H1 (cell line): ENCODE measurements at regions not wholly inside any gene's neighbourhood (a gene's known extent, or its start where the extent isn't known, plus 50 kb on each side); places are given as distances from the start of the nearest gene placed in this dataset.

Experiments
- CTCF ChIA-PET: fragments of 300-600 bp; sonication (Branson Sonifier 250); formaldehyde crosslinking; loops from one replicate; lab custom pipeline; 2021; ENCODE audit not compliant: partially characterized antibody; lab: Charles Lee
- POLR2A ChIA-PET: fragments of 300-600 bp; sonication (Branson Sonifier 250); formaldehyde crosslinking; loops from one replicate; lab custom pipeline; 2021; ENCODE audit warnings: inconsistent platforms; ENCODE audit not compliant: partially characterized antibody; lab: Charles Lee
- DNase-seq, 2 experiments: peaks; one replicate each; pipeline versions ENCODE4 v3.0.0 to v3.0.0-alpha.2; 2010 to 2022; ENCODE audit warnings: low spot score in 2 of 2, low read depth in 1 of 2, mixed read lengths in 1 of 2
- FAIRE-seq: peaks from 2 replicates; lab custom pipeline; 2011; peaks lifted over from hg19 to GRCh38; lab: Jason Lieb, UNC
- H2AFZ ChIP-seq: 2 replicates; pipeline ENCODE4 v1.8.1; 2012; ENCODE audit warnings: low read length, inconsistent platforms
- H2AK5ac ChIP-seq: 2 replicates; pipeline ENCODE4 v1.6.1; 2013; ENCODE audit warnings: low read depth, low read length
- H2BK120ac ChIP-seq: replicated peaks from 2 replicates; pipeline ENCODE3; 2013; ENCODE audit warnings: low read depth, low read length, inconsistent platforms
- H2BK12ac ChIP-seq: 2 replicates; pipeline ENCODE4 v1.6.1; 2013; ENCODE audit warnings: low read depth, low read length
- H2BK15ac ChIP-seq: 2 replicates; pipeline ENCODE4 v1.6.1; 2013; ENCODE audit warnings: low read length
- H2BK20ac ChIP-seq: 2 replicates; pipeline ENCODE4 v1.6.1; 2013; ENCODE audit warnings: low read length
- H2BK5ac ChIP-seq: 2 replicates; pipeline ENCODE4 v1.6.1; 2013; ENCODE audit warnings: low read depth, low read length
- H3K14ac ChIP-seq: 2 replicates; pipeline ENCODE4 v1.6.1; 2013; ENCODE audit warnings: inconsistent platforms; ENCODE audit not compliant: insufficient read length
- H3K18ac ChIP-seq: 2 replicates; pipeline ENCODE4 v1.6.1; 2013; ENCODE audit warnings: low read length; ENCODE audit errors: extremely low read depth
- H3K23ac ChIP-seq: 2 replicates; pipeline ENCODE4 v1.6.1; 2013; ENCODE audit warnings: inconsistent platforms; ENCODE audit not compliant: insufficient read length
- H3K23me2 ChIP-seq: 2 replicates; pipeline ENCODE4 v1.6.1; 2013; ENCODE audit warnings: low read depth, low read length
- H3K27ac ChIP-seq: 2 replicates; pipeline ENCODE4 v1.6.1; 2011; ENCODE audit warnings: low read depth, low read length, inconsistent platforms
- H3K27me3 ChIP-seq, 4 experiments: replicated peaks in 1 of 4; 1 replicate in 1 of 4; 2 replicates in 3 of 4; pipeline versions ENCODE4 v1.6.1 to v1.8.1; 2011 to 2013; ENCODE audit warnings: low read length in 3 of 4, mild to moderate bottlenecking in 3 of 4, inconsistent platforms in 2 of 4, mixed read lengths in 2 of 4, moderate library complexity in 1 of 4; ENCODE audit not compliant: control insufficient read depth in 3 of 4, insufficient read depth in 3 of 4; ENCODE audit errors: extremely low read depth in 1 of 4
- H3K36me3 ChIP-seq, 4 experiments: 2 replicates each; pipeline versions ENCODE4 v1.6.1 to v1.8.1; 2011 to 2013; ENCODE audit warnings: mild to moderate bottlenecking in 4 of 4, low read length in 3 of 4, moderate library complexity in 2 of 4, control low read depth in 1 of 4, inconsistent platforms in 1 of 4; ENCODE audit not compliant: insufficient read depth in 4 of 4, control insufficient read depth in 2 of 4
- H3K4ac ChIP-seq: replicated peaks from 2 replicates; pipeline ENCODE3; 2013; ENCODE audit warnings: low read length, low read depth, mixed read lengths, inconsistent platforms; ENCODE audit not compliant: insufficient read length
- H3K4me1 ChIP-seq, 4 experiments: replicated peaks in 1 of 4; 1 replicate in 1 of 4; 2 replicates in 3 of 4; pipeline versions ENCODE4 v1.6.1 to v1.8.1; 2011 to 2013; ENCODE audit warnings: low read length in 3 of 4, inconsistent platforms in 2 of 4, mixed read lengths in 1 of 4; ENCODE audit not compliant: insufficient read depth in 4 of 4, control insufficient read depth in 3 of 4
- H3K4me2 ChIP-seq, 2 experiments: 2 replicates each; pipeline versions ENCODE4 v1.6.1 to v1.8.1; 2011 to 2013; ENCODE audit warnings: low read depth in 2 of 2, low read length in 2 of 2, control low read depth in 1 of 2, inconsistent platforms in 1 of 2, mild to moderate bottlenecking in 1 of 2; ENCODE audit not compliant: insufficient read depth in 1 of 2
- H3K4me3 ChIP-seq, 4 experiments: fragments of 200-600, 300-600 bp in 1 of 4; sonication (generic), shearing (Covaris generic), sonication (Bioruptor Twin) in 1 of 4; 2 replicates each; pipeline versions ENCODE4 v1.5.1 to v1.8.1; 2011 to 2016; ENCODE audit warnings: low read length in 4 of 4, low read depth in 3 of 4, control low read depth in 2 of 4, inconsistent platforms in 2 of 4, mild to moderate bottlenecking in 2 of 4, mixed read lengths in 1 of 4, moderate library complexity in 1 of 4; ENCODE audit not compliant: insufficient read depth in 2 of 4; ENCODE audit errors: extremely low read depth in 1 of 4
- H3K56ac ChIP-seq: replicated peaks from 2 replicates; pipeline ENCODE3; 2013; ENCODE audit warnings: low read depth, mild to moderate bottlenecking, mixed read lengths, low read length, inconsistent platforms; ENCODE audit not compliant: insufficient read length
- H3K79me1 ChIP-seq: 2 replicates; pipeline ENCODE4 v1.6.1; 2013; ENCODE audit warnings: low read depth, low read length, control low read depth
- H3K79me2 ChIP-seq, 2 experiments: 2 replicates each; pipeline versions ENCODE4 v1.6.1 to v1.8.1; 2012 to 2013; ENCODE audit warnings: low read length in 2 of 2, mild to moderate bottlenecking in 2 of 2, inconsistent platforms in 1 of 2; ENCODE audit not compliant: insufficient read depth in 2 of 2, control insufficient read depth in 1 of 2
- H3K9ac ChIP-seq, 4 experiments: replicated peaks in 1 of 4; 1 replicate in 1 of 4; 2 replicates in 3 of 4; pipeline versions ENCODE4 v1.6.1 to v1.8.1; 2011 to 2013; ENCODE audit warnings: low read depth in 3 of 4, low read length in 3 of 4, control low read depth in 2 of 4, mild to moderate bottlenecking in 2 of 4, moderate library complexity in 2 of 4, inconsistent platforms in 1 of 4; ENCODE audit errors: extremely low read depth in 1 of 4
- H3K9me3 ChIP-seq, 2 experiments: 2 replicates each; pipeline versions ENCODE4 v1.6.1 to v1.8.1; 2012 to 2013; ENCODE audit warnings: mild to moderate bottlenecking in 2 of 2, moderate library complexity in 2 of 2, control low read depth in 1 of 2, inconsistent platforms in 1 of 2, low read depth in 1 of 2, low read length in 1 of 2, mixed read lengths in 1 of 2; ENCODE audit not compliant: insufficient read depth in 2 of 2
- H4K20me1 ChIP-seq, 2 experiments: replicated peaks in 1 of 2; 2 replicates each; pipeline versions ENCODE3 to v1.8.1; 2011 to 2013; ENCODE audit warnings: inconsistent platforms in 2 of 2, low read length in 2 of 2, mild to moderate bottlenecking in 1 of 2; ENCODE audit not compliant: insufficient read depth in 2 of 2, control insufficient read depth in 1 of 2
- H4K5ac ChIP-seq: 2 replicates; pipeline ENCODE4 v1.6.1; 2013; ENCODE audit warnings: low read length, low read depth, mixed read lengths, inconsistent platforms; ENCODE audit not compliant: insufficient read length
- H4K8ac ChIP-seq: 2 replicates; pipeline ENCODE4 v1.8.0; 2013; ENCODE audit warnings: mild to moderate bottlenecking, moderate library complexity, low read length, inconsistent platforms; ENCODE audit not compliant: insufficient read depth; ENCODE audit errors: extremely low read depth
- H4K91ac ChIP-seq: replicated peaks from 2 replicates; pipeline ENCODE3; 2013; ENCODE audit warnings: low read length, mixed read lengths, inconsistent platforms; ENCODE audit not compliant: insufficient read length
- ASH2L ChIP-seq: fragments of 200-600, 300-600 bp; sonication (generic); IDR thresholded peaks from one replicate; pipeline ENCODE4 v1.7.1; 2017; ENCODE audit warnings: low read length
- CREB1 ChIP-seq: IDR thresholded peaks from 2 replicates; pipeline ENCODE4 v1.6.1; 2012; ENCODE audit warnings: inconsistent platforms
- FOSL1 ChIP-seq: IDR thresholded peaks from 2 replicates; pipeline ENCODE4 v1.6.1; 2011; ENCODE audit warnings: mild to moderate bottlenecking, low read depth, low read length, moderate library complexity; ENCODE audit not compliant: insufficient read depth
- JUN ChIP-seq: IDR thresholded peaks from 2 replicates; pipeline ENCODE4 v1.6.1; 2011; ENCODE audit warnings: low read depth, mild to moderate bottlenecking, improper control_type of control experiment, low read length
- JUND ChIP-seq: IDR thresholded peaks from 2 replicates; pipeline ENCODE4 v1.6.1; 2011; ENCODE audit warnings: mild to moderate bottlenecking, improper control_type of control experiment, low read length
- RNF2 ChIP-seq: fragments of 200-900, 300-1000 bp; sonication (generic); IDR thresholded peaks from 2 replicates; pipeline ENCODE4 v1.7.1; 2016; ENCODE audit warnings: borderline replicate concordance, low read depth, mild to moderate bottlenecking, antibody characterized with exemption, low read length; ENCODE audit not compliant: poor library complexity, severe bottlenecking; ENCODE audit errors: missing control alignments
- RXRA ChIP-seq: IDR thresholded peaks from 2 replicates; pipeline ENCODE4 v1.6.1; 2011; ENCODE audit warnings: low read depth, mild to moderate bottlenecking, low read length, moderate library complexity; ENCODE audit not compliant: insufficient read depth
- SIX5 ChIP-seq: IDR thresholded peaks from 2 replicates; pipeline ENCODE4 v1.6.1; 2011; ENCODE audit warnings: mild to moderate bottlenecking, low read depth, low read length
- TAF1 ChIP-seq: IDR thresholded peaks from 2 replicates; pipeline ENCODE4 v1.6.1; 2011; ENCODE audit warnings: mild to moderate bottlenecking, low read depth, low read length
- WGBS, 2 experiments: shearing (Covaris generic) in 1 of 2; methylation state at CpG; one replicate each; pipeline versions ENCODE4 v1.1.6 to v1.1.7; 2013 to 2015; ENCODE audit warnings: low lambda C conversion rate in 2 of 2, mixed read lengths in 2 of 2, inconsistent platforms in 1 of 2, low coverage in 1 of 2, missing lambda C conversion rate in 1 of 2; ENCODE audit not compliant: insufficient replicate concordance in 2 of 2, insufficient coverage in 1 of 2, insufficient read length in 1 of 2; ENCODE audit errors: extremely low coverage in 1 of 2, missing lambda C conversion rate in 1 of 2; 5-methylcytosine and 5-hydroxymethylcytosine counted together

GRCh38 chr11:127223026-127223425, 222.5 kb upstream of the KIRREL3 start:
- CTCF ChIA-PET: interaction anchor here (1.4 kb wide), 1 partner anchor 20 kb away, joined by 3 read pairs; no protein-coding TSS in a partner anchor
- no peaks in the 10 kb centered on the region for H3K9me3 ChIP-seq
- no peak overlapping the region for H3K23ac ChIP-seq
- no peaks in the 10 kb centered on the region for H3K36me3 ChIP-seq
- H3K79me2 ChIP-seq: no peaks in the 10 kb centered on the region
- no peak for TF ChIP-seq JUN
- no peak for TF ChIP-seq SIX5
- TF ChIP-seq ASH2L: no peak
- TF ChIP-seq RNF2: no peak
- TF ChIP-seq FOSL1: no peak
- TF ChIP-seq RXRA: no peak
- no peak for TF ChIP-seq JUND
- TF ChIP-seq TAF1: no peak
- TF ChIP-seq CREB1: no peak
- TF ChIP-seq, all 59 proteins: peak for 0
- no peaks in the 10 kb centered on the region for H3K79me1 ChIP-seq
- H2BK5ac ChIP-seq: no peak overlapping the region
- H2BK15ac ChIP-seq: no peak overlapping the region
- H3K4me3 ChIP-seq: no peak overlapping the region
- H3K18ac ChIP-seq: no peak overlapping the region
- H2BK20ac ChIP-seq: no peak overlapping the region
- no peak for FAIRE-seq
- H4K8ac ChIP-seq: no peak overlapping the region
- H3K4me1 ChIP-seq: no peaks in the 10 kb centered on the region
- no peak overlapping the region for H3K14ac ChIP-seq
- no peak overlapping the region for H2BK12ac ChIP-seq
- H3K9ac ChIP-seq: no peak overlapping the region
- H3K23me2 ChIP-seq: no peaks in the 10 kb centered on the region
- WGBS, 2 experiments: 40% methylated on average over 1 of the region's 1 CpG; no CpG with 5 or more reads in 1 of the 2 experiments
- H2AFZ ChIP-seq: no peak overlapping the region
- H4K5ac ChIP-seq: no peak overlapping the region
- no peak overlapping the region for H3K27ac ChIP-seq
- no peaks in the 10 kb centered on the region for H4K20me1 ChIP-seq
- H4K91ac ChIP-seq: no peak overlapping the region
- H3K4me2 ChIP-seq: no peak overlapping the region; a peak in 1 of 4 replicates
- H2BK120ac ChIP-seq: no peak overlapping the region
- H3K56ac ChIP-seq: no peak overlapping the region
- no peak for DNase-seq
- H2AK5ac ChIP-seq: no peak overlapping the region
- POLR2A ChIA-PET: no interaction called here
- H3K27me3 ChIP-seq: peaks cover 0 to 1% (median 0%) of the 10 kb centered on the region in 4 experiments; a peak in 1 of 7 replicates
- H3K4ac ChIP-seq: no peak overlapping the region
